GM12865 (cell line): ENCODE measurements at regions not wholly inside any gene's neighbourhood (a gene's known extent, or its start where the extent isn't known, plus 50 kb on each side); places are given as distances from the start of the nearest gene placed in this dataset.

Experiments
- DNase-seq: peaks from one replicate; pipeline ENCODE4 v3.0.0; 2010; ENCODE audit warnings: low read depth
- H3K4me3 ChIP-seq: 2 replicates; pipeline ENCODE4 v1.5.1; 2011; ENCODE audit warnings: mild to moderate bottlenecking, low read depth, low read length, control low read depth
- CTCF ChIP-seq: IDR thresholded peaks from 2 replicates; pipeline ENCODE4 v1.5.1; 2011; ENCODE audit warnings: low read length, control low read depth, low read depth, inconsistent platforms; ENCODE audit not compliant: insufficient read depth; ENCODE audit errors: missing control alignments

GRCh38 chr12:14253496-14253895 lies 112.0 kb upstream of the ATF7IP start:
- no peak for DNase-seq

GRCh38 chr12:14254781-14255180 lies 110.7 kb upstream of the ATF7IP start:
- DNase-seq: no peak
- TF ChIP-seq CTCF: no peak
- H3K4me3 ChIP-seq: no peak overlapping the region

More at GRCh38 chr12:14253496-14253895, 112.0 kb upstream of the ATF7IP start:
- H3K4me3 ChIP-seq: no peak overlapping the region
- no peak for TF ChIP-seq CTCF

- TF ChIP-seq CTCF: no peak
- DNase-seq: peak; percentile 44
- H3K4me3 ChIP-seq: no peak overlapping the region
Observed at GRCh38 chr12:14256121-14256520, 109.4 kb upstream of the ATF7IP start.

GRCh38 chr12:14256555-14257169 lies 108.8 kb upstream of the ATF7IP start:
- peak overlapping the region; percentile 39 for H3K4me3 ChIP-seq
- peak; percentile 94 for DNase-seq
- TF ChIP-seq CTCF: peak; percentile 69

GRCh38 chr12:14257303-14257733 lies 108.2 kb upstream of the ATF7IP start:
- no peak for DNase-seq
- no peak for TF ChIP-seq CTCF
- H3K4me3 ChIP-seq: peak overlapping the region; percentile 39

GRCh38 chr12:14257734-14258574 lies 107.5 kb upstream of the ATF7IP start:
- no peak overlapping the region for H3K4me3 ChIP-seq
- TF ChIP-seq CTCF: no peak
- DNase-seq: peak; percentile 94

GRCh38 chr12:14258575-14258940 lies 106.9 kb upstream of the ATF7IP start:
- no peak for DNase-seq
- TF ChIP-seq CTCF: no peak

More at GRCh38 chr12:14258575-14258940, 106.9 kb upstream of the ATF7IP start:
- no peak overlapping the region for H3K4me3 ChIP-seq
